ENCODE measurements at regions not wholly inside any gene's neighbourhood (a gene's known extent, or its start where the extent isn't known, plus 50 kb on each side); places are given as distances from the start of the nearest gene placed in this dataset.

GRCh38 chr6:44061375-44062104, 65.7 kb downstream of the MRPL14 start:
- no peak for TF ChIP-seq POLR2A (IDR thresholded peaks at IDR 0.05)
- TF ChIP-seq CTCF (IDR thresholded peaks at IDR 0.05): no peak

All from prostate gland (tissue), 2 donors.